ENCODE measurements at regions not wholly inside any gene's neighbourhood (a gene's known extent, or its start where the extent isn't known, plus 50 kb on each side); places are given as distances from the start of the nearest gene placed in this dataset.

DNA sequence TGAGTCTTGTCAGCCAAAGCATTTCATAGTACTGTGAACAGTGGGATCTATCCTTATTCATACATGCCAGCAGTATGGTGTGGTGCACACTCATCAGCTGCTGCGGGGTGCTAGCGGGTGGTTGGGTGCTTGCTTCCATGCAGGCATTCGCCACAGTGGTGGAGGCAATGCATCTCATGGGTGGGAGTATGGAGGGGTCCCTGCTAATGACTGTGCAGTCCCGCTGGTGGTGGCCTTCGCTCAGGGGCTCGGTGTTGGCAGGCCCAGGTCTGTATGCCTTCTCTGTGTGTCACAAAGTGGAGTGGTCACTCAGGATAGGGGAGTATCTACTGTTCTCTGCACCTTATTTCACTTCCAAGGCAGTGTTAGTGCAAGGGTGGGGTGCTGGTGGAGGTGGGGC is 122.6 kb downstream of the POU3F4 start:
- TF ChIP-seq, protein P1, sequence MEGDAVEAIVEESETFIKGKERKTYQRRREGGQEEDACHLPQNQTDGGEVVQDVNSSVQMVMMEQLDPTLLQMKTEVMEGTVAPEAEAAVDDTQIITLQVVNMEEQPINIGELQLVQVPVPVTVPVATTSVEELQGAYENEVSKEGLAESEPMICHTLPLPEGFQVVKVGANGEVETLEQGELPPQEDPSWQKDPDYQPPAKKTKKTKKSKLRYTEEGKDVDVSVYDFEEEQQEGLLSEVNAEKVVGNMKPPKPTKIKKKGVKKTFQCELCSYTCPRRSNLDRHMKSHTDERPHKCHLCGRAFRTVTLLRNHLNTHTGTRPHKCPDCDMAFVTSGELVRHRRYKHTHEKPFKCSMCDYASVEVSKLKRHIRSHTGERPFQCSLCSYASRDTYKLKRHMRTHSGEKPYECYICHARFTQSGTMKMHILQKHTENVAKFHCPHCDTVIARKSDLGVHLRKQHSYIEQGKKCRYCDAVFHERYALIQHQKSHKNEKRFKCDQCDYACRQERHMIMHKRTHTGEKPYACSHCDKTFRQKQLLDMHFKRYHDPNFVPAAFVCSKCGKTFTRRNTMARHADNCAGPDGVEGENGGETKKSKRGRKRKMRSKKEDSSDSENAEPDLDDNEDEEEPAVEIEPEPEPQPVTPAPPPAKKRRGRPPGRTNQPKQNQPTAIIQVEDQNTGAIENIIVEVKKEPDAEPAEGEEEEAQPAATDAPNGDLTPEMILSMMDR (IDR thresholded peaks at IDR 0.05) = no peak
- no peak for TF ChIP-seq EP300 (IDR thresholded peaks at IDR 0.05; ENCODE audit: low read depth)
